GM10248 (cell line): ENCODE measurements at regions not wholly inside any gene's neighbourhood (a gene's known extent, or its start where the extent isn't known, plus 50 kb on each side); places are given as distances from the start of the nearest gene placed in this dataset.

Source experiments
- CTCF ChIA-PET: fragments of 300-600 bp; sonication (Branson Sonifier 250); formaldehyde crosslinking; extraction: SDS; loops from one replicate; lab custom pipeline; 2021; ENCODE audit warnings: antibody characterized with exemption; lab: Yijun Ruan, JAX
- POLR2A ChIA-PET: fragments of 350-650 bp; sonication (Branson Sonifier 250); formaldehyde crosslinking; extraction: SDS; loops from one replicate; lab custom pipeline; 2020; ENCODE audit warnings: antibody characterized with exemption; lab: Yijun Ruan, JAX
- DNase-seq: peaks from one replicate; pipeline ENCODE4 v3.0.0; 2012; ENCODE audit errors: extremely low spot score
- CTCF ChIP-seq: IDR thresholded peaks from 2 replicates; pipeline ENCODE4 v1.5.1; 2012; ENCODE audit warnings: mild to moderate bottlenecking, low read depth; ENCODE audit errors: extremely low read depth, missing control alignments, control extremely low read depth

GRCh38 chr6:159106627-159107241, 61.9 kb upstream of the TAGAP start:
- CTCF ChIA-PET = interaction anchor here (0.6 to 12.1 kb wide), 12 partner anchors 10 to 115 kb away, joined by 3 to 208 read pairs (median 6); partner anchors contain the start of genes RSPH3 and TAGAP
- POLR2A ChIA-PET = no interaction called here
- peak; percentile 77 for DNase-seq
- TF ChIP-seq CTCF = no peak

DNA sequence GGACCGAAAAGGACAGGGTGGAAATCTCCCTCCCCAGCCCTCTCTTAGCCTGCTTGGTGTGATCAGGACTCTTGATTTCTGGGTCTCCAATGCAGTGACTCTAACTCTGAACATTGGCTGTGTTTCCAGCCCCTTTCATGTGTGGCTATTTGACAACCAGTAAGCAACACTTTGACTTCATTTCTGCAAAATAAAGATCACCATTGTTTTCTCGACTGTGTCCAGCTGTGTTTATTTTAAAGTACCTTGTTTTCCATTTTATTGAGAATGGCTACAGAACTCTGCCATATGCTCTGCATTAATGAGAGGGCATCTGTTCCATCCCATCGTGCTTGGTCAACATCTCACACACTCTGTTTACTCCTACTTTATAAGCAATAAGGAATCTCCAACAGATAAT, 60.9 kb upstream of the TAGAP start:
- DNase-seq = no peak
- CTCF ChIA-PET = interaction anchor here (0.9 to 12.1 kb wide), 12 partner anchors 13 to 100 kb away, joined by 3 to 208 read pairs (median 17); partner anchors contain the start of genes RSPH3 and TAGAP
- TF ChIP-seq CTCF = no peak
- POLR2A ChIA-PET = no interaction called here

DNA sequence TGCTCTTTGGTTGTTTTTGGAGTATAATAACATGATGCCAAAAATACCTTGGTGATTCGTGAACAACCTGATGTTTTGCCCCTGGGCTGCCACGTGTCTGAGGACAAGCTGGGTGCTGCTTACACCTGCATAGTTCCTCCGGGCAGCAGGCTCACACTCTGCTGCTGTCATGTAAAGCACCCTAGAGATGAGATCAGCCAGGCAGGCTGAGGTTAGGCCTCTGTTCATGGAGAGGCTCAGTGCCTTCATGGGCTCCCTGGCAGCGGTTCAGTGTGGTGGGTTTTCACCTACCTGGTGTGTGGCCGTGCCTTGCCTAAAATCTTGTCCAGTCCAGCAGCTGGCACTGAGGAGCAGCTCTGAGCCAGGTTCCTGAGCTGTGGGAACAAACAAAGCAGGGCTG, 60.1 kb upstream of the TAGAP start:
- no peak for DNase-seq
- CTCF ChIA-PET = interaction anchor here (0.7 to 11.2 kb wide), 28 partner anchors 8 to 394 kb away, joined by 3 to 208 read pairs (median 6); partner anchors contain the start of genes RSPH3 and TAGAP
- POLR2A ChIA-PET = no interaction called here
- no peak for TF ChIP-seq CTCF

DNA sequence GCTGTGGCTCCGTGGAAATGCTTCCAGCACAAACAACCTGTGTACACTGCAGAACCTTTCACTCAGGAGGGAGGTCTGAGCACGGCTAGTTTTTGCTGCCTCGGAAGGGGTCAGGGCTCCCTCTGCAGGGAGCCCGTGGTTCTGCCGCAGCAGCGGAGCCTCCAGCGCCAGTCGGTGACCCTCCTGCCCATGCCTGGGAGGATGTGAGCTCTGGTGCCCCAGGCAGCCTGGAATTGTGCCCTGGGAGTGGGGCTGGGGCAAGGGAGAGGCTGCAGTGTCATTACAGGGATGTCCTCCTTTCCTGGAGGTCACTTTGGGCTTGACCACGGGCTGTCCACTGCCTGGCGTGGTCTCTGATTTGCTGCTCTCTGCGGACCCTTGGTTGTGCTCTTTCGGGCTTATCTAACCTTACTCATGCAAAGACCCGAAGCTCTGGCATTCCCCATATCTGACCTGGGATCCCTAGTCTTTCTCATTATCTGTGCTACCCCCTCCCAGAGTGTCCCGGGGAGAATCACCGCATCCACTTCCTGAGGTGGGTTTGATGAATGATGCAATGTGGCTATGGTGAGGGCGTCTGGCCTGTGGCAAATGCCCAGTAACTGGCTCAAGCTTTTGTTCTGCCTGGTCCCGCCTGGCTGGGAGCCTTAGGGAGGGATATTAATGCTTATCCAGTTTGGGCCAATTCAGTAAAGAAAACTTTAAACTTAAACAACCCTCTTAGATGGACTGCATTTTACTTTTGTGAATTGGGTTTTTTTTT, 59.6 kb upstream of the TAGAP start:
- POLR2A ChIA-PET = interaction anchor here (0.5 kb wide), 1 partner anchor 23 kb away, joined by 3 read pairs; no protein-coding TSS in a partner anchor
- CTCF ChIA-PET = interaction anchor here (0.5 to 11.2 kb wide), 39 partner anchors 9 to 394 kb away, joined by 3 to 208 read pairs (median 4); partner anchors contain the start of genes RSPH3 and TAGAP
- peak; percentile 85 for DNase-seq
- TF ChIP-seq CTCF = peak; percentile 88

- ChIA-PET POLR2A (no interaction called here), CTCF (interaction anchor here (0.8 to 11.2 kb wide), 28 partner anchors 9 to 393 kb away, joined by 3 to 208 read pairs (median 8); partner anchors contain the start of genes RSPH3 and TAGAP)
- DNase-seq = no peak
- no peak for TF ChIP-seq CTCF
Measured at GRCh38 chr6:159103396-159104162, 58.8 kb upstream of the TAGAP start.
